Endodermal cell (in vitro differentiated cells): ENCODE measurements at regions not wholly inside any gene's neighbourhood (a gene's known extent, or its start where the extent isn't known, plus 50 kb on each side); places are given as distances from the start of the nearest gene placed in this dataset.

ENCODE experiments used
- DNase-seq: peaks from one replicate; pipeline ENCODE4 v3.0.0-alpha.2; 2017
- H3K27ac ChIP-seq: 2 replicates; pipeline ENCODE4 v1.5.1; 2013; ENCODE audit warnings: mild to moderate bottlenecking, low read depth, low read length, moderate library complexity
- H3K27me3 ChIP-seq: 2 replicates; pipeline ENCODE4 v1.6.1; 2013; ENCODE audit warnings: mild to moderate bottlenecking, low read length, moderate library complexity; ENCODE audit not compliant: insufficient read depth, control insufficient read depth, poor library complexity, severe bottlenecking
- H3K36me3 ChIP-seq: 2 replicates; pipeline ENCODE4 v1.7.0; 2013; ENCODE audit warnings: mild to moderate bottlenecking, low read length, moderate library complexity; ENCODE audit not compliant: control insufficient read depth, insufficient read depth
- H3K4me1 ChIP-seq: one replicate; pipeline ENCODE4 v1.7.0; 2013; ENCODE audit warnings: low read length; ENCODE audit not compliant: control insufficient read depth, insufficient read depth
- H3K4me3 ChIP-seq: 2 replicates; pipeline ENCODE4 v1.5.1; 2013; ENCODE audit warnings: mild to moderate bottlenecking, low read length, moderate library complexity
- H3K9ac ChIP-seq: 2 replicates; pipeline ENCODE4 v1.6.1; 2013; ENCODE audit warnings: mild to moderate bottlenecking, low read length, moderate library complexity; ENCODE audit not compliant: poor library complexity, severe bottlenecking; ENCODE audit errors: extremely low read depth
- H3K9me3 ChIP-seq: 2 replicates; pipeline ENCODE4 v1.6.1; 2013; ENCODE audit warnings: mild to moderate bottlenecking, low read length, moderate library complexity; ENCODE audit not compliant: control insufficient read depth
- H3K27ac Mint-ChIP-seq: 2 replicates; pipeline ENCODE4 v1.8.0; 2020; ENCODE audit warnings: mixed read lengths
- H3K27me3 Mint-ChIP-seq: 2 replicates; pipeline ENCODE4 v1.8.0; 2021; ENCODE audit warnings: mild to moderate bottlenecking, mixed read lengths; ENCODE audit not compliant: insufficient read depth
- H3K36me3 Mint-ChIP-seq: 2 replicates; pipeline ENCODE4 v1.8.0; 2020; ENCODE audit warnings: low read depth, mixed read lengths
- H3K4me1 Mint-ChIP-seq: 2 replicates; pipeline ENCODE4 v1.8.0; 2020; ENCODE audit warnings: mixed read lengths
- H3K4me3 Mint-ChIP-seq: 2 replicates; pipeline ENCODE4 v1.8.0; 2020; ENCODE audit warnings: mild to moderate bottlenecking, moderate library complexity, mixed read lengths
- H3K9me3 Mint-ChIP-seq: 2 replicates; pipeline ENCODE4 v1.8.0; 2020; ENCODE audit warnings: mild to moderate bottlenecking, mixed read lengths
- WGBS, 2 experiments: methylation state at CpG; one replicate each; pipeline versions ENCODE4 v1.1.5 to v1.1.7; 2013; ENCODE audit warnings: missing lambda C conversion rate in 2 of 2, mixed read lengths in 1 of 2; ENCODE audit not compliant: insufficient coverage in 1 of 2, insufficient read length in 1 of 2; 5-methylcytosine and 5-hydroxymethylcytosine counted together
- TF ChIP-seq, protein P1 (sequence below): fragments of 200-600 bp; sonication (generic); conservative IDR thresholded peaks from 2 replicates; pipeline ENCODE4 v1.5.0; 2021; ENCODE audit warnings: antibody characterized with exemption, mild to moderate bottlenecking

GRCh38 chr2:24439971-24440340 is 51.1 kb upstream of the NCOA1 start:
- Mint-ChIP-seq H3K4me1 (peaks cover 14% of the 10 kb centered on the region), H3K27me3 (peaks cover 7% of the 10 kb centered on the region), H3K4me3 (no peak overlapping the region), H3K27ac (no peak overlapping the region), H3K36me3 (no peaks in the 10 kb centered on the region), H3K9me3 (no peaks in the 10 kb centered on the region)
- no peak overlapping the region for H3K9ac ChIP-seq
- no peak overlapping the region for H3K4me3 ChIP-seq
- peaks cover 12% of the 10 kb centered on the region for H3K4me1 ChIP-seq
- no peaks in the 10 kb centered on the region for H3K27me3 ChIP-seq
- H3K9me3 ChIP-seq = no peaks in the 10 kb centered on the region
- no peak for DNase-seq
- H3K36me3 ChIP-seq = no peaks in the 10 kb centered on the region
- 94 to 96% methylated on average over 2 to 3 of the region's 3 CpGs for WGBS, 2 experiments
- TF ChIP-seq, protein P1, sequence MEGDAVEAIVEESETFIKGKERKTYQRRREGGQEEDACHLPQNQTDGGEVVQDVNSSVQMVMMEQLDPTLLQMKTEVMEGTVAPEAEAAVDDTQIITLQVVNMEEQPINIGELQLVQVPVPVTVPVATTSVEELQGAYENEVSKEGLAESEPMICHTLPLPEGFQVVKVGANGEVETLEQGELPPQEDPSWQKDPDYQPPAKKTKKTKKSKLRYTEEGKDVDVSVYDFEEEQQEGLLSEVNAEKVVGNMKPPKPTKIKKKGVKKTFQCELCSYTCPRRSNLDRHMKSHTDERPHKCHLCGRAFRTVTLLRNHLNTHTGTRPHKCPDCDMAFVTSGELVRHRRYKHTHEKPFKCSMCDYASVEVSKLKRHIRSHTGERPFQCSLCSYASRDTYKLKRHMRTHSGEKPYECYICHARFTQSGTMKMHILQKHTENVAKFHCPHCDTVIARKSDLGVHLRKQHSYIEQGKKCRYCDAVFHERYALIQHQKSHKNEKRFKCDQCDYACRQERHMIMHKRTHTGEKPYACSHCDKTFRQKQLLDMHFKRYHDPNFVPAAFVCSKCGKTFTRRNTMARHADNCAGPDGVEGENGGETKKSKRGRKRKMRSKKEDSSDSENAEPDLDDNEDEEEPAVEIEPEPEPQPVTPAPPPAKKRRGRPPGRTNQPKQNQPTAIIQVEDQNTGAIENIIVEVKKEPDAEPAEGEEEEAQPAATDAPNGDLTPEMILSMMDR = no peak
- H3K27ac ChIP-seq = no peak overlapping the region

DNA sequence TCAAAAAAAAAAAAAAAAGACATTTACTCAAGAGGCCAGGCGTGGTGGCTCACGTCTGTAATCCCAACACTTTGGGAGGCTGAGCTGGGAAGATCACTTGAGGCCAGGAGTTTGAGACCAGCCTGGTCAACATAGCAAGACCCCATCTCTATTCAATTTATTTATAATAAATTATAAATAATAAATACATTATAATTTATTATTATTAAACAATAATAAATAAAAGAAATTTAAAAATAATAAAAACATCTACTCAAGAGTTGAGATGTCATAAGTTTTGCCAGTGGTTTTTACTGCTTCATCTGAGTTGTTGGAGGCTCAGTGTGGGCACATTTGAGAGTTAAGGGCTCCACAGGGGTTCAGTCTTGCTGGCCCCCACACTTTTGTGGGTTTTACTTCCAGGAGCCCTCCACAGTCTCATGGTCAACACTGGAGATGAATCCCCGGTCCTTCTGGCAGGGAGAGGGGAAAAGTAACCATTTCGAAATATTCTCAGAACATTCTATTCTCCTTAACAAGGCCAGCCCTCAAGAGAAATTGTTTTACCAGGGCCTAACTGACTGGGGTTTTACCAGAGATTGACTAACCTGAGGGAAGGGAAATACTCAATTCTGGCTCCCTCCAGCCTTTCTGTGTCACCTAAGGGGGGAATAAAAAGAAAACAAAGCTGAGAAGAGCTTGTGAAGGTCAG is 51.6 kb upstream of the NCOA1 start:
- no peak overlapping the region for H3K27ac Mint-ChIP-seq
- peaks cover 19% of the 10 kb centered on the region for H3K4me1 Mint-ChIP-seq
- no peak overlapping the region for H3K27ac ChIP-seq
- no peak overlapping the region for H3K4me3 Mint-ChIP-seq
- no peaks in the 10 kb centered on the region for H3K36me3 ChIP-seq
- no peaks in the 10 kb centered on the region for H3K36me3 Mint-ChIP-seq
- H3K4me3 ChIP-seq = no peak overlapping the region
- TF ChIP-seq, protein P1 = no peak
- whole genome bisulfite sequencing, 2 experiments = 92 to 100% methylated on average over 1 to 4 of the region's 4 CpGs
- H3K27me3 ChIP-seq = no peaks in the 10 kb centered on the region
- no peaks in the 10 kb centered on the region for H3K9me3 Mint-ChIP-seq
- peaks cover 13% of the 10 kb centered on the region for H3K4me1 ChIP-seq
- peaks cover 8% of the 10 kb centered on the region for H3K27me3 Mint-ChIP-seq
- no peaks in the 10 kb centered on the region for H3K9me3 ChIP-seq
- no peak overlapping the region for H3K9ac ChIP-seq
- DNase-seq = no peak

GRCh38 chr2:24438106-24438505 is 52.9 kb upstream of the NCOA1 start:
- Histone ChIP-seq H3K27ac (no peak overlapping the region), H3K4me3 (no peak overlapping the region), H3K4me1 (peaks cover 13% of the 10 kb centered on the region), H3K27me3 (no peaks in the 10 kb centered on the region), H3K9me3 (no peaks in the 10 kb centered on the region), H3K9ac (no peak overlapping the region), H3K36me3 (no peaks in the 10 kb centered on the region)
- Mint-ChIP-seq H3K9me3 (no peaks in the 10 kb centered on the region), H3K36me3 (no peaks in the 10 kb centered on the region), H3K27ac (no peak overlapping the region), H3K4me3 (no peak overlapping the region), H3K4me1 (peaks cover 22% of the 10 kb centered on the region), H3K27me3 (peaks cover 14% of the 10 kb centered on the region)
- DNase-seq = no peak
- TF ChIP-seq, protein P1 = no peak
